Panc1 (cell line): ENCODE measurements at regions not wholly inside any gene's neighbourhood (a gene's known extent, or its start where the extent isn't known, plus 50 kb on each side); places are given as distances from the start of the nearest gene placed in this dataset.

Experiments used
- ATAC-seq: fragments of 200-7000 bp; cut with Tn5 transposase; 2 replicates; pipeline ENCODE4 v1.9.1; 2020; ENCODE audit warnings: mild to moderate bottlenecking, moderate library complexity
- BruUV-seq: library from RNA; stranded (reverse); fragments of 400-500 nt; replicated peaks from 2 replicates; lab custom pipeline; 2021; lab: Mats Ljungman, UMichigan
- CTCF ChIA-PET: fragments of 300-600 bp; sonication (Branson Sonifier 250); formaldehyde crosslinking; loops from one replicate; lab custom pipeline; 2022; ENCODE audit warnings: antibody characterized with exemption; lab: Charles Lee
- POLR2A ChIA-PET: fragments of 300-600 bp; sonication (Branson Sonifier 250); formaldehyde crosslinking; loops from one replicate; lab custom pipeline; 2022; ENCODE audit warnings: antibody characterized with exemption; lab: Charles Lee
- DNase-seq: peaks from one replicate; pipeline ENCODE4 v3.0.0-alpha.2; 2010; ENCODE audit warnings: low read depth, low spot score
- H3K27ac ChIP-seq: 2 replicates; pipeline ENCODE4 v1.5.1; 2011; ENCODE audit warnings: mild to moderate bottlenecking, low read length, inconsistent platforms
- H3K27me3 ChIP-seq: fragments of 200-500 bp; sonication (Bioruptor generic); 2 replicates; pipeline ENCODE4 v1.6.0; 2014; ENCODE audit warnings: low read length, inconsistent platforms; ENCODE audit not compliant: control insufficient read depth, insufficient read depth
- H3K36me3 ChIP-seq: fragments of 200-500 bp; sonication (Bioruptor generic); 2 replicates; pipeline ENCODE4 v1.5.1; 2014; ENCODE audit warnings: inconsistent platforms, mild to moderate bottlenecking, low read length, moderate library complexity; ENCODE audit not compliant: control insufficient read depth, insufficient read depth
- H3K4me1 ChIP-seq: 2 replicates; pipeline ENCODE4 v1.5.1; 2011; ENCODE audit warnings: inconsistent platforms, mild to moderate bottlenecking, low read length, moderate library complexity; ENCODE audit not compliant: control insufficient read depth, insufficient read depth
- H3K4me3 ChIP-seq, 2 experiments: 2 replicates each; pipeline ENCODE4 v1.5.1; 2011 to 2012; ENCODE audit warnings: low read depth in 2 of 2, low read length in 2 of 2, mild to moderate bottlenecking in 2 of 2, inconsistent platforms in 1 of 2, moderate library complexity in 1 of 2
- H3K9me3 ChIP-seq: fragments of 200-500 bp; sonication (Bioruptor generic); 2 replicates; pipeline ENCODE4 v1.5.1; 2014; ENCODE audit warnings: low read depth, mild to moderate bottlenecking, inconsistent platforms, low read length, moderate library complexity; ENCODE audit not compliant: control insufficient read depth, insufficient read depth
- POLR2AphosphoS5 ChIP-seq: IDR thresholded peaks from 2 replicates; pipeline ENCODE4 v1.6.1; 2012; ENCODE audit warnings: mild to moderate bottlenecking, low read depth, low read length, moderate library complexity
- SIN3A ChIP-seq: IDR thresholded peaks from 2 replicates; pipeline ENCODE4 v1.6.1; 2012; ENCODE audit warnings: low read depth, mild to moderate bottlenecking, low read length, moderate library complexity, borderline replicate concordance; ENCODE audit not compliant: insufficient read depth
- TCF7L2 ChIP-seq: IDR thresholded peaks from 2 replicates; pipeline ENCODE4 v1.6.1; 2011; ENCODE audit warnings: mild to moderate bottlenecking, low read depth, low read length, inconsistent platforms
- in situ Hi-C: cut with HindIII; loops from 2 replicates; pipeline ENCODE4 v1.10.0; 2016; ENCODE audit warnings: low sequenced_read_pairs, low pct_unique_long_range_greater_than_20kb
- intact Hi-C: fragments of 100-400 bp; cut with micrococcal nuclease; formaldehyde crosslinking; loops from one replicate; pipeline ENCODE4 v1.10.0; 2022; ENCODE audit not compliant: unreplicated experiment
- TF ChIP-seq, protein P1 (sequence below), 2 experiments: IDR thresholded peaks; 2 replicates each; pipeline ENCODE4 v1.6.1; 2011 to 2012; ENCODE audit warnings: low read depth in 2 of 2, control low read depth in 1 of 2, low read length in 1 of 2, mild to moderate bottlenecking in 1 of 2, moderate library complexity in 1 of 2; ENCODE audit not compliant: insufficient read depth in 1 of 2
- TF ChIP-seq, protein P2 (sequence below): fragments of 450-650 bp; IDR thresholded peaks from 2 replicates; pipeline ENCODE4 v1.5.1; 2017; ENCODE audit warnings: mild to moderate bottlenecking

GRCh38 chr17:5822281-5823060 is 238.2 kb upstream of the NLRP1 start:
- no peaks in the 10 kb centered on the region for H3K36me3 ChIP-seq
- no TSS peak for BruUV-seq
- ChIA-PET POLR2A (no interaction called here), CTCF (no interaction called here)
- intact Hi-C loops, result no loop called here
- DNase-seq (no peak), ATAC-seq (no peak)
- H3K4me1 ChIP-seq, result no peaks in the 10 kb centered on the region
- no peak overlapping the region for H3K4me3 ChIP-seq
- no peak overlapping the region for H3K27ac ChIP-seq
- no peaks in the 10 kb centered on the region for H3K27me3 ChIP-seq
- peaks cover 2% of the 10 kb centered on the region; the same call in 1 of the 2 replicates for H3K9me3 ChIP-seq
- TF ChIP-seq SIN3A, result no peak
- TF ChIP-seq POLR2AphosphoS5, result no peak
- TF ChIP-seq, protein P1, sequence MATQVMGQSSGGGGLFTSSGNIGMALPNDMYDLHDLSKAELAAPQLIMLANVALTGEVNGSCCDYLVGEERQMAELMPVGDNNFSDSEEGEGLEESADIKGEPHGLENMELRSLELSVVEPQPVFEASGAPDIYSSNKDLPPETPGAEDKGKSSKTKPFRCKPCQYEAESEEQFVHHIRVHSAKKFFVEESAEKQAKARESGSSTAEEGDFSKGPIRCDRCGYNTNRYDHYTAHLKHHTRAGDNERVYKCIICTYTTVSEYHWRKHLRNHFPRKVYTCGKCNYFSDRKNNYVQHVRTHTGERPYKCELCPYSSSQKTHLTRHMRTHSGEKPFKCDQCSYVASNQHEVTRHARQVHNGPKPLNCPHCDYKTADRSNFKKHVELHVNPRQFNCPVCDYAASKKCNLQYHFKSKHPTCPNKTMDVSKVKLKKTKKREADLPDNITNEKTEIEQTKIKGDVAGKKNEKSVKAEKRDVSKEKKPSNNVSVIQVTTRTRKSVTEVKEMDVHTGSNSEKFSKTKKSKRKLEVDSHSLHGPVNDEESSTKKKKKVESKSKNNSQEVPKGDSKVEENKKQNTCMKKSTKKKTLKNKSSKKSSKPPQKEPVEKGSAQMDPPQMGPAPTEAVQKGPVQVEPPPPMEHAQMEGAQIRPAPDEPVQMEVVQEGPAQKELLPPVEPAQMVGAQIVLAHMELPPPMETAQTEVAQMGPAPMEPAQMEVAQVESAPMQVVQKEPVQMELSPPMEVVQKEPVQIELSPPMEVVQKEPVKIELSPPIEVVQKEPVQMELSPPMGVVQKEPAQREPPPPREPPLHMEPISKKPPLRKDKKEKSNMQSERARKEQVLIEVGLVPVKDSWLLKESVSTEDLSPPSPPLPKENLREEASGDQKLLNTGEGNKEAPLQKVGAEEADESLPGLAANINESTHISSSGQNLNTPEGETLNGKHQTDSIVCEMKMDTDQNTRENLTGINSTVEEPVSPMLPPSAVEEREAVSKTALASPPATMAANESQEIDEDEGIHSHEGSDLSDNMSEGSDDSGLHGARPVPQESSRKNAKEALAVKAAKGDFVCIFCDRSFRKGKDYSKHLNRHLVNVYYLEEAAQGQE (IDR thresholded peaks at IDR 0.05; ENCODE audit: insufficient read depth in 1 of 2, low read depth in 2 of 2, low read length in 1 of 2), result no peak
- TF ChIP-seq, protein P2, sequence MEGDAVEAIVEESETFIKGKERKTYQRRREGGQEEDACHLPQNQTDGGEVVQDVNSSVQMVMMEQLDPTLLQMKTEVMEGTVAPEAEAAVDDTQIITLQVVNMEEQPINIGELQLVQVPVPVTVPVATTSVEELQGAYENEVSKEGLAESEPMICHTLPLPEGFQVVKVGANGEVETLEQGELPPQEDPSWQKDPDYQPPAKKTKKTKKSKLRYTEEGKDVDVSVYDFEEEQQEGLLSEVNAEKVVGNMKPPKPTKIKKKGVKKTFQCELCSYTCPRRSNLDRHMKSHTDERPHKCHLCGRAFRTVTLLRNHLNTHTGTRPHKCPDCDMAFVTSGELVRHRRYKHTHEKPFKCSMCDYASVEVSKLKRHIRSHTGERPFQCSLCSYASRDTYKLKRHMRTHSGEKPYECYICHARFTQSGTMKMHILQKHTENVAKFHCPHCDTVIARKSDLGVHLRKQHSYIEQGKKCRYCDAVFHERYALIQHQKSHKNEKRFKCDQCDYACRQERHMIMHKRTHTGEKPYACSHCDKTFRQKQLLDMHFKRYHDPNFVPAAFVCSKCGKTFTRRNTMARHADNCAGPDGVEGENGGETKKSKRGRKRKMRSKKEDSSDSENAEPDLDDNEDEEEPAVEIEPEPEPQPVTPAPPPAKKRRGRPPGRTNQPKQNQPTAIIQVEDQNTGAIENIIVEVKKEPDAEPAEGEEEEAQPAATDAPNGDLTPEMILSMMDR, result no peak
- TF ChIP-seq TCF7L2, result no peak
- in situ Hi-C loops, result no loop called here

DNA sequence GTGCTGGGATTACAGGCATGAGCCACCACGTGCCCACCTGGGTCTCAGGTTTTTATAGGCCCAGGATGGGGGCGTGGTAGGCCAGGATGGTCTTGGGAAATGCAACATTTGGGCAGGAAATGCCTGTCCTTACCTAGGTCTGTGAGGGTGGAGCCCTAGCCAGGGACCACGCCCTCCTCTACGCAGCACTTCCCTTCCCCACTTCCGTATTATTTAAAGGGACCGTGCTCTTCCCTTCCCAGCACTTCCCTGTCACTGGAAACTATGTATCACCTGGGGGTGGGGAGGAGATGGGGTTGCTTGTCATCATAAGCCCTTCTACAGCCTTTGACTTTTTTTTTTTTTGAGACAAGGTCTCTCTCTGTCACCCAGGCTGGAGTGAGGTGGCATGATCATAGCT is 238.9 kb upstream of the NLRP1 start:
- TF ChIP-seq, protein P2, result no peak
- TF ChIP-seq TCF7L2 (no peak), SIN3A (no peak), POLR2AphosphoS5 (no peak)
- TF ChIP-seq, protein P1 (IDR thresholded peaks at IDR 0.05; ENCODE audit: insufficient read depth in 1 of 2, low read depth in 2 of 2, low read length in 1 of 2), result no peak
- Histone ChIP-seq H3K4me1 (no peaks in the 10 kb centered on the region), H3K9me3 (peaks cover 8% of the 10 kb centered on the region; the same call in 1 of the 2 replicates), H3K27ac (no peak overlapping the region), H3K4me3 (no peak overlapping the region), H3K36me3 (no peaks in the 10 kb centered on the region), H3K27me3 (no peaks in the 10 kb centered on the region)
- no TSS peak for BruUV-seq
- POLR2A ChIA-PET, result no interaction called here
- intact Hi-C loops, result no loop called here
- CTCF ChIA-PET, result no interaction called here
- in situ Hi-C loops, result no loop called here
- ATAC-seq (no peak), DNase-seq (no peak)
